ENCODE measurements at regions not wholly inside any gene's neighbourhood (a gene's known extent, or its start where the extent isn't known, plus 50 kb on each side); places are given as distances from the start of the nearest gene placed in this dataset.
A peak's percentile ranks its signal among the peaks of the same experiment; 100 is the strongest.
"Not testable (repeated sequence)": the region's sequence is repeated elsewhere in the genome, so short reads cannot be mapped to it uniquely, and the experiment has no call there.

GRCh38 chr11:92545906-92546471, 321.4 kb downstream of the FAT3 start:
- DNase-seq, result no peak

- no peak for DNase-seq
Measured at GRCh38 chr11:92546603-92547002, 322.0 kb downstream of the FAT3 start.

- DNase-seq, result peak in 4 of 14 donors; percentile 1 to 10 (median 2)
Measured at GRCh38 chr11:92550411-92550810, 325.8 kb downstream of the FAT3 start.

- no peak for DNase-seq
Measured at GRCh38 chr11:92550871-92551270, 326.3 kb downstream of the FAT3 start.

GRCh38 chr11:92552942-92553341, 328.3 kb downstream of the FAT3 start:
- DNase-seq, result no peak

- DNase-seq, result no peak
Measured at GRCh38 chr11:92554688-92555087, 330.1 kb downstream of the FAT3 start.

GRCh38 chr11:92556431-92556830, 331.8 kb downstream of the FAT3 start:
- no peak for DNase-seq

- no peak for DNase-seq
Measured at GRCh38 chr11:92557879-92558278, 333.3 kb downstream of the FAT3 start.

- no peak for DNase-seq
Measured at GRCh38 chr11:92558323-92558722, 333.7 kb downstream of the FAT3 start.

GRCh38 chr11:92569726-92570125, 345.1 kb downstream of the FAT3 start:
- no peak for DNase-seq

GRCh38 chr11:92572559-92572958, 347.9 kb downstream of the FAT3 start:
- DNase-seq, result no peak

GRCh38 chr11:92576315-92576714, 351.7 kb downstream of the FAT3 start:
- no peak for DNase-seq

GRCh38 chr11:92580908-92581307, 356.3 kb downstream of the FAT3 start:
- DNase-seq, result peak in 6 of 14 donors; percentile 2 to 25 (median 6)

- no peak for DNase-seq
Measured at GRCh38 chr11:92588393-92588792, 363.8 kb downstream of the FAT3 start.

- DNase-seq, result no peak
Measured at GRCh38 chr11:92589512-92589911, 364.9 kb downstream of the FAT3 start.

GRCh38 chr11:92591521-92591920, 366.9 kb downstream of the FAT3 start:
- no peak for DNase-seq

GRCh38 chr11:92594251-92594650, 369.6 kb downstream of the FAT3 start:
- DNase-seq, result no peak

- peak in 2 of 14 donors; percentile 2 to 9 for DNase-seq
Measured at GRCh38 chr11:92595052-92595451, 370.4 kb downstream of the FAT3 start.

- DNase-seq, result no peak
Measured at GRCh38 chr11:92596596-92597317, 372.1 kb downstream of the FAT3 start.

- no peak for DNase-seq
Measured at GRCh38 chr11:92601048-92601447, 368.4 kb upstream of the MTNR1B start.

GRCh38 chr11:92605667-92606066, 363.8 kb upstream of the MTNR1B start:
- DNase-seq, result peak in 1 of 14 donors; percentile 12

GRCh38 chr11:92607969-92608722, 361.3 kb upstream of the MTNR1B start:
- no peak for DNase-seq

- no peak for DNase-seq
Measured at GRCh38 chr11:92611157-92611556, 358.3 kb upstream of the MTNR1B start.

- not testable (repeated sequence) for DNase-seq
Measured at GRCh38 chr11:92618020-92618419, 351.4 kb upstream of the MTNR1B start.
